Psoas muscle (tissue), 7 donors: ENCODE measurements at regions not wholly inside any gene's neighbourhood (a gene's known extent, or its start where the extent isn't known, plus 50 kb on each side); places are given as distances from the start of the nearest gene placed in this dataset.

Experiments
- ATAC-seq, 4 donors: fragments of 200-7000 bp; cut with Tn5 transposase; one replicate each; pipeline ENCODE4 v1.9.1; 2020; ENCODE audit warnings: moderate library complexity in 3 of 4, mild to moderate bottlenecking in 2 of 4
- DNase-seq, 2 donors: peaks; one replicate each; pipeline ENCODE4 v3.0.0-alpha.2; 2020
- H3K27ac ChIP-seq: fragments of 200-600 bp; one replicate; pipeline ENCODE4 v1.8.0; 2022
- H3K27me3 ChIP-seq, 3 donors: fragments of 200-600 bp in 1 of 3; one replicate each; pipeline versions ENCODE4 v1.6.1 to v1.8.0; 2013 to 2022; ENCODE audit warnings: low read length in 2 of 3, mild to moderate bottlenecking in 2 of 3, moderate library complexity in 1 of 3; ENCODE audit not compliant: insufficient read depth in 3 of 3
- H3K36me3 ChIP-seq, 2 donors: fragments of 200-600 bp in 1 of 2; one replicate each; pipeline versions ENCODE4 v1.6.1 to v1.8.0; 2013 to 2022; ENCODE audit warnings: low read depth in 1 of 2, mild to moderate bottlenecking in 1 of 2, moderate library complexity in 1 of 2; ENCODE audit not compliant: insufficient read depth in 1 of 2
- H3K4me1 ChIP-seq: fragments of 200-600 bp; one replicate; pipeline ENCODE4 v1.8.0; 2022
- H3K4me3 ChIP-seq: fragments of 200-600 bp; one replicate; pipeline ENCODE4 v1.8.0; 2022; ENCODE audit warnings: mild to moderate bottlenecking
- H3K9me3 ChIP-seq: fragments of 200-600 bp; one replicate; pipeline ENCODE4 v1.8.0; 2022
- whole genome bisulfite sequencing, 3 donors: extraction: QIAGEN DNeasy Blood & Tissue Kit; methylation state at CpG; one replicate each; pipeline versions ENCODE4 v1.1.6 to v1.1.7; 2013; 5-methylcytosine and 5-hydroxymethylcytosine counted together
- intact Hi-C, 2 donors: fragments of 100-400 bp; cut with DNase I; formaldehyde crosslinking; loops; one replicate each; pipeline versions ENCODE4 v1.11.0 to v1.14.2; 2022
- TF ChIP-seq, protein P1 (sequence below): fragments of 200-600 bp; IDR thresholded peaks from one replicate; pipeline ENCODE4 v1.8.0; 2022; ENCODE audit warnings: antibody characterized with exemption
- donor health status: healthy with polysubstance abuse.
- donor health status: DM: no; HTN: no; CAD: no; lungs with moderate emphysema.
- donor health status: Bipolar disorder and iron deficiency.
- donor health status: healthy.
- donor health status: DM: yes; HTN: yes; CAD: no.
- donor health status: DM: no; HTN: no; CAD: no.
- donor health status: DM: yes; HTN: yes; CAD: no.

DNA sequence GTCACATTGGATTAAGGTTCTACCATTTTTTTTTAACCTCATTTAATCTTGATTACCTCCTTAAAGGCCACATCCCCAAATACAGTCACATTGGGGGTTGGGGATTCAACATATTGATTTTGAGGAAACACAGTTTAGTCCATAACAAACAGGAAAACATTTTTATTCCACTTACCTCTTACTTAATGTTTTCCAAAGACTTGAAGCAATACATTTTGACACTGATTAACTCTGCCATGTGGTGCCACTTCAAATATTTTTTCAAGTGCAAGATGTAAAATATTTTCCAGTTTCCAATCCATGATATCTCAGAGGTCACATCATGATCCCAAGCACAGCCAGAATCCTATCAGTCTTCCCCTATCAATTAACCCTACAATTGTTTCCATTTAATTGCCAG is 548.0 kb downstream of the CSNK1G3 start:
- no peak for DNase-seq
- TF ChIP-seq, protein P1, sequence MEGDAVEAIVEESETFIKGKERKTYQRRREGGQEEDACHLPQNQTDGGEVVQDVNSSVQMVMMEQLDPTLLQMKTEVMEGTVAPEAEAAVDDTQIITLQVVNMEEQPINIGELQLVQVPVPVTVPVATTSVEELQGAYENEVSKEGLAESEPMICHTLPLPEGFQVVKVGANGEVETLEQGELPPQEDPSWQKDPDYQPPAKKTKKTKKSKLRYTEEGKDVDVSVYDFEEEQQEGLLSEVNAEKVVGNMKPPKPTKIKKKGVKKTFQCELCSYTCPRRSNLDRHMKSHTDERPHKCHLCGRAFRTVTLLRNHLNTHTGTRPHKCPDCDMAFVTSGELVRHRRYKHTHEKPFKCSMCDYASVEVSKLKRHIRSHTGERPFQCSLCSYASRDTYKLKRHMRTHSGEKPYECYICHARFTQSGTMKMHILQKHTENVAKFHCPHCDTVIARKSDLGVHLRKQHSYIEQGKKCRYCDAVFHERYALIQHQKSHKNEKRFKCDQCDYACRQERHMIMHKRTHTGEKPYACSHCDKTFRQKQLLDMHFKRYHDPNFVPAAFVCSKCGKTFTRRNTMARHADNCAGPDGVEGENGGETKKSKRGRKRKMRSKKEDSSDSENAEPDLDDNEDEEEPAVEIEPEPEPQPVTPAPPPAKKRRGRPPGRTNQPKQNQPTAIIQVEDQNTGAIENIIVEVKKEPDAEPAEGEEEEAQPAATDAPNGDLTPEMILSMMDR = no peak
- peaks cover 10% of the 10 kb centered on the region for H3K4me1 ChIP-seq
- no peaks in the 10 kb centered on the region for H3K36me3 ChIP-seq
- H3K27ac ChIP-seq = no peak overlapping the region
- H3K9me3 ChIP-seq = no peaks in the 10 kb centered on the region
- H3K27me3 ChIP-seq = no peaks in the 10 kb centered on the region
- ATAC-seq = no peak
- intact Hi-C loops = no loop called here
- no peak overlapping the region for H3K4me3 ChIP-seq

GRCh38 chr5:124059200-124059599 is 547.2 kb downstream of the CSNK1G3 start:
- DNase-seq (no peak), ATAC-seq (peak in 1 of 4 donors; percentile 65)
- Histone ChIP-seq H3K9me3 (no peaks in the 10 kb centered on the region), H3K4me1 (peaks cover 10% of the 10 kb centered on the region), H3K36me3 (no peaks in the 10 kb centered on the region), H3K27me3 (no peaks in the 10 kb centered on the region), H3K27ac (no peak overlapping the region), H3K4me3 (no peak overlapping the region)
- 94 to 99% (median 95%) methylated on average over 3 of the region's 3 CpGs for WGBS, 3 donors
- intact Hi-C loops = no loop called here
- TF ChIP-seq, protein P1 = no peak

- H3K27me3 ChIP-seq = no peaks in the 10 kb centered on the region
- TF ChIP-seq, protein P1 = no peak
- H3K4me3 ChIP-seq = peak overlapping the region; percentile 9
- no peak for ATAC-seq
- peaks cover 10% of the 10 kb centered on the region for H3K4me1 ChIP-seq
- H3K27ac ChIP-seq = no peak overlapping the region
- DNase-seq = no peak
- H3K9me3 ChIP-seq = no peaks in the 10 kb centered on the region
- 14 to 29% (median 15%) methylated on average over 4 of the region's 4 CpGs for WGBS, 3 donors
- intact Hi-C loops = no loop called here
- H3K36me3 ChIP-seq = no peaks in the 10 kb centered on the region
Measured at GRCh38 chr5:124057724-124058231, 545.8 kb downstream of the CSNK1G3 start.

GRCh38 chr5:124056991-124057723 is 545.2 kb downstream of the CSNK1G3 start:
- WGBS, 3 donors = 10 to 14% (median 12%) methylated on average over 6 of the region's 6 CpGs
- H3K9me3 ChIP-seq = no peaks in the 10 kb centered on the region
- H3K36me3 ChIP-seq = no peaks in the 10 kb centered on the region
- intact Hi-C loops = no loop called here
- H3K4me3 ChIP-seq = peak overlapping the region; percentile 9
- H3K27me3 ChIP-seq = no peaks in the 10 kb centered on the region
- DNase-seq (peak in 1 of 2 donors; percentile 19), ATAC-seq (peak in 3 of 4 donors; percentile 28 to 40 (median 38))
- peaks cover 10% of the 10 kb centered on the region for H3K4me1 ChIP-seq
- H3K27ac ChIP-seq = no peak overlapping the region
- TF ChIP-seq, protein P1 = no peak
